ENCODE measurements at regions not wholly inside any gene's neighbourhood (a gene's known extent, or its start where the extent isn't known, plus 50 kb on each side); places are given as distances from the start of the nearest gene placed in this dataset.

DNA sequence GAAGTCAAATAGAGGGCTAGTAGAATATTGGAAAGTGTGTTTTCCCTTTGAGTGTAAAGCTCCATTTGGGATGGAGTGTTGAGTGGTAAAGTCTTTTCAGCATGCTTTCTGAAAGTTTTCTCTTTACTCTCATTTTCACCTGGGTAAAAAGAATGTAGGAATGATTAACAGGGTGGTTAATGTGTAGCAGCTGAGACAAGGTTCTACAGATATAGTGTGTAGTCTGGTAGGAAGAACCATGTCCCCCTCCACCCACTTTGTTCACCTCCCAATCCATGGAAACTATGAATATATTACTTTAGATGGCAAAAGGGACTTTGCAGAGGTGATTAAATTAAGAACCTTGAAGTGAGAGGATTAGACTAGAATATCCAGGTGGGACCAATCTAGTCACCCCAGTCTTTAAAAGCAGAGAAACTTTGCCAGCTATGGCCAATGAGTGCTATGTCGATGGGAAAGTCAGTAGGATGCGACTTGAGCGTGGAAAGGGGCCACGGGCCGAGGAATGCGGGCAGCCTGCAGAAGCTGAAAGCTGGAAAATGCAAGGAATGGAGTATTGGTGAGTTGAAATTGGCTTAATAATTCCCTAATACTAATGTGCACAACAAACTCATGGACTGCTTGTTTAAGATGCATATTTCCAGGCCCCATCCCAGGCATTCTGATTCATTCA lies 166.3 kb upstream of the AHR start:
- TF ChIP-seq, protein P1, sequence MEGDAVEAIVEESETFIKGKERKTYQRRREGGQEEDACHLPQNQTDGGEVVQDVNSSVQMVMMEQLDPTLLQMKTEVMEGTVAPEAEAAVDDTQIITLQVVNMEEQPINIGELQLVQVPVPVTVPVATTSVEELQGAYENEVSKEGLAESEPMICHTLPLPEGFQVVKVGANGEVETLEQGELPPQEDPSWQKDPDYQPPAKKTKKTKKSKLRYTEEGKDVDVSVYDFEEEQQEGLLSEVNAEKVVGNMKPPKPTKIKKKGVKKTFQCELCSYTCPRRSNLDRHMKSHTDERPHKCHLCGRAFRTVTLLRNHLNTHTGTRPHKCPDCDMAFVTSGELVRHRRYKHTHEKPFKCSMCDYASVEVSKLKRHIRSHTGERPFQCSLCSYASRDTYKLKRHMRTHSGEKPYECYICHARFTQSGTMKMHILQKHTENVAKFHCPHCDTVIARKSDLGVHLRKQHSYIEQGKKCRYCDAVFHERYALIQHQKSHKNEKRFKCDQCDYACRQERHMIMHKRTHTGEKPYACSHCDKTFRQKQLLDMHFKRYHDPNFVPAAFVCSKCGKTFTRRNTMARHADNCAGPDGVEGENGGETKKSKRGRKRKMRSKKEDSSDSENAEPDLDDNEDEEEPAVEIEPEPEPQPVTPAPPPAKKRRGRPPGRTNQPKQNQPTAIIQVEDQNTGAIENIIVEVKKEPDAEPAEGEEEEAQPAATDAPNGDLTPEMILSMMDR (IDR thresholded peaks at IDR 0.05) = no peak
- no peak for TF ChIP-seq HDAC2 (IDR thresholded peaks at IDR 0.05)
- TF ChIP-seq, protein P2, sequence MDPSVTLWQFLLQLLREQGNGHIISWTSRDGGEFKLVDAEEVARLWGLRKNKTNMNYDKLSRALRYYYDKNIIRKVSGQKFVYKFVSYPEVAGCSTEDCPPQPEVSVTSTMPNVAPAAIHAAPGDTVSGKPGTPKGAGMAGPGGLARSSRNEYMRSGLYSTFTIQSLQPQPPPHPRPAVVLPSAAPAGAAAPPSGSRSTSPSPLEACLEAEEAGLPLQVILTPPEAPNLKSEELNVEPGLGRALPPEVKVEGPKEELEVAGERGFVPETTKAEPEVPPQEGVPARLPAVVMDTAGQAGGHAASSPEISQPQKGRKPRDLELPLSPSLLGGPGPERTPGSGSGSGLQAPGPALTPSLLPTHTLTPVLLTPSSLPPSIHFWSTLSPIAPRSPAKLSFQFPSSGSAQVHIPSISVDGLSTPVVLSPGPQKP (IDR thresholded peaks at IDR 0.05; ENCODE audit: low read depth, low read length) = no peak
